Lower leg skin (tissue), 3 donors: ENCODE measurements at regions not wholly inside any gene's neighbourhood (a gene's known extent, or its start where the extent isn't known, plus 50 kb on each side); places are given as distances from the start of the nearest gene placed in this dataset.

ENCODE experiments used
- CTCF ChIP-seq, 3 donors: fragments of 450-650 bp; IDR thresholded peaks; one replicate each; pipeline ENCODE4 v1.5.1; 2016; ENCODE audit warnings: antibody characterized with exemption in 3 of 3, mild to moderate bottlenecking in 3 of 3, moderate library complexity in 2 of 3
- POLR2A ChIP-seq, 2 donors: fragments of 450-650 bp; IDR thresholded peaks; one replicate each; pipeline ENCODE4 v1.6.1; 2016 to 2017; ENCODE audit warnings: antibody characterized with exemption in 2 of 2, mild to moderate bottlenecking in 1 of 2, moderate library complexity in 1 of 2

- TF ChIP-seq CTCF (IDR thresholded peaks at IDR 0.05) (no peak), POLR2A (IDR thresholded peaks at IDR 0.05) (no peak)
These were observed 136.8 kb downstream of the ANAPC4 start for GRCh38 chr4:25513814-25514213.
